Fibroblast of villous mesenchyme (primary cell): ENCODE measurements at regions not wholly inside any gene's neighbourhood (a gene's known extent, or its start where the extent isn't known, plus 50 kb on each side); places are given as distances from the start of the nearest gene placed in this dataset.
"Not testable (repeated sequence)": the region's sequence is repeated elsewhere in the genome, so short reads cannot be mapped to it uniquely, and the experiment has no call there.

ENCODE experiments used
- DNase-seq: peaks from one replicate; pipeline ENCODE4 v3.0.0-alpha.2; 2010; ENCODE audit warnings: low read depth
- H3K4me3 ChIP-seq: 2 replicates; pipeline ENCODE4 v1.5.1; 2011; ENCODE audit warnings: low read depth, mild to moderate bottlenecking, low read length
- CTCF ChIP-seq: IDR thresholded peaks from 2 replicates; pipeline ENCODE4 v1.5.1; 2012; ENCODE audit warnings: low read depth, mild to moderate bottlenecking, low read length; ENCODE audit not compliant: insufficient read depth

GRCh38 chr6:166253778-166254204 is 54.4 kb downstream of the PRR18 start:
- no peak for DNase-seq
- H3K4me3 ChIP-seq: no peak overlapping the region
- no peak for TF ChIP-seq CTCF

- no peak for TF ChIP-seq CTCF
- no peak for DNase-seq
- H3K4me3 ChIP-seq: peak overlapping the region; percentile 18
Observed at GRCh38 chr6:166253281-166253681, 54.9 kb downstream of the PRR18 start.

GRCh38 chr6:166252601-166253000 is 55.6 kb downstream of the PRR18 start:
- TF ChIP-seq CTCF: no peak
- no peak overlapping the region for H3K4me3 ChIP-seq
- no peak for DNase-seq

DNA sequence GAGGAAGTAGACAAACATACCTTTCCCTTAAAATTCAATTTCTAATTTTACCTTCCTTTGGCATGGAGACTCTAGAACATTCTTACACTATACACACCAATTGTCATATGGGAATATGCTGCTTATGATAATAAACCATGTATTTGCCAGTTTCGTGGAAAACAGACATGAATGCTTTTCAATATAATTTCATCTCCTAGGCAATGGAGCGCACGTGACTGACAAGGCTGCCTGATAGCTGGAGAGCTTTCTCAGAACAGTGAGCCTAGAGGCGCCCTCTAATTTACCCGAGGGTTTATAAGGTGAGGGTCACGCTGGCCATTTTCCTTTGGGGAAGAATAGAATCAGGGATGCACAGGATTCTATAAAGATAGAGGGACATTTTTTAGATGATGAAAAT is 56.5 kb downstream of the PRR18 start:
- TF ChIP-seq CTCF: no peak
- no peak for DNase-seq
- H3K4me3 ChIP-seq: no peak overlapping the region

DNA sequence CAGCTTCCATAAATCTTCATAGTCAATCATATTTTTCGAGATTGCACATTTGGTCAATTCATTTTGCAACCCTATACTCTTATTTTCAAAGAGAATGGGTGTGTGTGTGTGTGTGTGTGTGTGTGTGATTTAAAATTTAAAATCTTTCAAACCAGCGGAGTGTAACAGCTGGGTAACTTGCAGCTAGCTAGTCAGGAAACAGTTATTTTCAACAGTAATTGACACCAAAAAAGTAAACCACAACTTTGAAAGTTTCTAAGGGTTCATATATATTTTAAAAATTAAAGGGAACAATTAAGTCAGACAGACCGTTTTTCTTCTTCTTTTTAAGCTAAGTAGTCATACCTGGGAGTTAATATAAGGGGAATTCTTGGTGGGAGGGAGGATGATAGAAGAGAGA is 57.0 kb downstream of the PRR18 start:
- TF ChIP-seq CTCF: no peak
- no peak for DNase-seq
- H3K4me3 ChIP-seq: no peak overlapping the region

GRCh38 chr6:166249061-166249785 is 59.0 kb downstream of the PRR18 start:
- H3K4me3 ChIP-seq: not testable (repeated sequence)

GRCh38 chr6:166245148-166245547 is 63.0 kb downstream of the PRR18 start:
- no peak for DNase-seq
- no peak overlapping the region for H3K4me3 ChIP-seq
- TF ChIP-seq CTCF: no peak

More at GRCh38 chr6:166249061-166249785, 59.0 kb downstream of the PRR18 start:
- not testable (repeated sequence) for DNase-seq
